Stimulated activated CD4-positive, alpha-beta T cell treated with anti-CD3 and anti-CD28 coated beads, Interleukin-12 subunit alpha, Interleukin-12 subunit beta, amount 100 ng/mL, for 24 hours (primary cell): ENCODE measurements at regions not wholly inside any gene's neighbourhood (a gene's known extent, or its start where the extent isn't known, plus 50 kb on each side); places are given as distances from the start of the nearest gene placed in this dataset.
"Not testable (repeated sequence)": the region's sequence is repeated elsewhere in the genome, so short reads cannot be mapped to it uniquely, and the experiment has no call there.

Experiments
- DNase-seq, 2 experiments: peaks; one replicate each; pipeline ENCODE4 v3.0.0-alpha.2; 2020; ENCODE audit warnings: low read depth in 2 of 2

- DNase-seq: no peak
Measured at GRCh38 chrX:42442745-42443144, 335.2 kb downstream of the PPP1R2C start.

GRCh38 chrX:42437211-42437610 is 340.8 kb downstream of the PPP1R2C start:
- DNase-seq: no peak

- no peak for DNase-seq
Measured at GRCh38 chrX:42434458-42435166, 343.4 kb downstream of the PPP1R2C start.

- DNase-seq: no peak
Measured at GRCh38 chrX:42432552-42432951, 345.4 kb downstream of the PPP1R2C start.

GRCh38 chrX:42422961-42423360 is 355.0 kb downstream of the PPP1R2C start:
- no peak for DNase-seq

GRCh38 chrX:42420426-42420825 is 357.5 kb downstream of the PPP1R2C start:
- DNase-seq: no peak

GRCh38 chrX:42415636-42416035 is 362.3 kb downstream of the PPP1R2C start:
- DNase-seq: no peak

GRCh38 chrX:42414057-42414456 is 363.9 kb downstream of the PPP1R2C start:
- no peak for DNase-seq

- DNase-seq: no peak
Measured at GRCh38 chrX:42399632-42400024, 378.3 kb downstream of the PPP1R2C start.

GRCh38 chrX:42398967-42399631 is 378.9 kb downstream of the PPP1R2C start:
- no peak for DNase-seq

GRCh38 chrX:42396136-42396535 is 381.8 kb downstream of the PPP1R2C start:
- DNase-seq: no peak

- DNase-seq: no peak
Measured at GRCh38 chrX:42392846-42393245, 385.1 kb downstream of the PPP1R2C start.

- no peak for DNase-seq
Measured at GRCh38 chrX:42386681-42387080, 391.3 kb downstream of the PPP1R2C start.

- no peak for DNase-seq
Measured at GRCh38 chrX:42385730-42386129, 392.2 kb downstream of the PPP1R2C start.

GRCh38 chrX:42384956-42385355 is 393.0 kb downstream of the PPP1R2C start:
- no peak for DNase-seq

- no peak for DNase-seq
Measured at GRCh38 chrX:42378857-42379256, 399.1 kb downstream of the PPP1R2C start.

GRCh38 chrX:42375086-42375485 is 402.9 kb downstream of the PPP1R2C start:
- no peak for DNase-seq

GRCh38 chrX:42366181-42366580 is 411.8 kb downstream of the PPP1R2C start:
- DNase-seq: no peak

GRCh38 chrX:42362219-42362618 is 415.7 kb downstream of the PPP1R2C start:
- no peak for DNase-seq

- DNase-seq: not testable (repeated sequence)
Measured at GRCh38 chrX:42342981-42343380, 419.6 kb upstream of the CASK start.
